Right lung (tissue), 2 donors: ENCODE measurements at regions not wholly inside any gene's neighbourhood (a gene's known extent, or its start where the extent isn't known, plus 50 kb on each side); places are given as distances from the start of the nearest gene placed in this dataset.

Source experiments
- DNase-seq, 2 donors: peaks; one replicate each; pipeline ENCODE4 v3.0.0-alpha.2; 2013

GRCh38 chrX:121102101-121102500 is 54.7 kb downstream of the GLUD2 start:
- DNase-seq = no peak

GRCh38 chrX:121103381-121103780 is 56.0 kb downstream of the GLUD2 start:
- no peak for DNase-seq

- DNase-seq = no peak
Measured at GRCh38 chrX:121106484-121107235, 59.2 kb downstream of the GLUD2 start.

GRCh38 chrX:121109986-121110385 is 62.6 kb downstream of the GLUD2 start:
- DNase-seq = no peak

GRCh38 chrX:121110536-121110935 is 63.1 kb downstream of the GLUD2 start:
- no peak for DNase-seq

GRCh38 chrX:121114691-121115090 is 67.3 kb downstream of the GLUD2 start:
- no peak for DNase-seq

GRCh38 chrX:121120690-121121605 is 73.5 kb downstream of the GLUD2 start:
- DNase-seq = no peak

- no peak for DNase-seq
Measured at GRCh38 chrX:121122332-121122731, 74.9 kb downstream of the GLUD2 start.

- DNase-seq = no peak
Measured at GRCh38 chrX:121128925-121129877, 81.8 kb downstream of the GLUD2 start.

GRCh38 chrX:121132675-121133074 is 85.3 kb downstream of the GLUD2 start:
- DNase-seq = no peak

- DNase-seq = no peak
Measured at GRCh38 chrX:121135488-121136207, 88.2 kb downstream of the GLUD2 start.

- no peak for DNase-seq
Measured at GRCh38 chrX:121146059-121146628, 98.7 kb downstream of the GLUD2 start.

GRCh38 chrX:121150217-121150616 is 102.8 kb downstream of the GLUD2 start:
- no peak for DNase-seq

GRCh38 chrX:121151293-121151692 is 103.9 kb downstream of the GLUD2 start:
- DNase-seq = no peak

GRCh38 chrX:121154858-121155404 is 107.5 kb downstream of the GLUD2 start:
- DNase-seq = no peak

- DNase-seq = no peak
Measured at GRCh38 chrX:121160987-121161386, 113.6 kb downstream of the GLUD2 start.

- DNase-seq = no peak
Measured at GRCh38 chrX:121161501-121161933, 114.1 kb downstream of the GLUD2 start.

- no peak for DNase-seq
Measured at GRCh38 chrX:121163443-121163842, 116.0 kb downstream of the GLUD2 start.

GRCh38 chrX:121165930-121166359 is 118.5 kb downstream of the GLUD2 start:
- no peak for DNase-seq
